ENCODE measurements at regions not wholly inside any gene's neighbourhood (a gene's known extent, or its start where the extent isn't known, plus 50 kb on each side); places are given as distances from the start of the nearest gene placed in this dataset.

GRCh38 chr10:36256166-36256565 lies 614.1 kb upstream of the FZD8 start:
- Histone ChIP-seq H3K79me1 (ENCODE audit: low read depth in 1 of 2, low read length in 2 of 2) (no peaks in the 10 kb centered on the region), H2AK9ac (replicated peaks; ENCODE audit: low read depth, low read length, poor library complexity) (no peak overlapping the region), H3K4ac (ENCODE audit: low read depth, low read length) (no peak overlapping the region), H2BK20ac (ENCODE audit: low read depth, low read length) (no peak overlapping the region), H4K91ac (ENCODE audit: insufficient read depth, low read depth, low read length) (no peak overlapping the region), H3K27ac (ENCODE audit: insufficient read depth, low read length) (no peak overlapping the region), H3K14ac (replicated peaks; ENCODE audit: low read depth, low read length) (no peak overlapping the region), H3K23ac (ENCODE audit: low read depth, low read length) (no peak overlapping the region), H4K20me1 (ENCODE audit: insufficient read depth, low read length) (no peaks in the 10 kb centered on the region), H2BK15ac (ENCODE audit: low read depth, low read length) (no peak overlapping the region; the same call in 2 of the 3 replicates), H3K36me3 (ENCODE audit: control insufficient read depth, insufficient read depth, low read length) (no peaks in the 10 kb centered on the region), H3K9me3 (ENCODE audit: control insufficient read depth, insufficient read depth, low read length) (no peaks in the 10 kb centered on the region), H3K9ac (ENCODE audit: low read depth, low read length) (no peak overlapping the region), H3K56ac (ENCODE audit: extremely low read depth, insufficient read depth, low read length) (no peak overlapping the region), H3K4me1 (ENCODE audit: control insufficient read depth, insufficient read depth, low read length) (no peaks in the 10 kb centered on the region), H3K4me2 (ENCODE audit: low read depth, low read length) (no peak overlapping the region), H2BK5ac (ENCODE audit: low read depth, low read length, poor library complexity, severe bottlenecking) (no peak overlapping the region), H3K18ac (ENCODE audit: low read depth, low read length) (no peak overlapping the region), H2BK120ac (ENCODE audit: low read depth, low read length) (no peak overlapping the region), H3K9me1 (ENCODE audit: insufficient read depth, low read length) (no peaks in the 10 kb centered on the region), H2AK5ac (ENCODE audit: low read depth, low read length) (no peak overlapping the region), H3K27me3 (ENCODE audit: control insufficient read depth, insufficient read depth, low read length) (no peaks in the 10 kb centered on the region), H2AFZ (replicated peaks; ENCODE audit: low read length, poor library complexity) (no peak overlapping the region), H4K5ac (ENCODE audit: low read depth, low read length) (no peak overlapping the region), H4K8ac (ENCODE audit: low read depth in 2 of 2, low read length in 2 of 2) (no peak overlapping the region), H3K4me3 (ENCODE audit: insufficient read depth, low read depth, low read length) (no peak overlapping the region)
- intact Hi-C loops (cut with micrococcal nuclease) (no loop called here), in situ Hi-C loops (cut with MboI; ENCODE audit: low sequenced_read_pairs) (no loop called here), dilution Hi-C loops (cut with HindIII; ENCODE audit: low sequenced_read_pairs, unreplicated experiment) (no loop called here)
- ATAC-seq (ENCODE audit: low read depth) = no peak
- no TSS peak for BruUV-seq (replicated peaks)
- CTCF ChIA-PET = interaction anchor here (1.2 kb wide), 1 partner anchor 8 kb away, joined by 3 read pairs; no protein-coding TSS in a partner anchor
- 17% methylated on average over 1 of the region's 2 CpGs; no CpG with 5 or more reads in 1 of the 2 experiments for WGBS, 2 experiments (ENCODE audit: extremely low coverage in 2 of 2, insufficient read length in 1 of 2)
- DNase-seq = no peak
- TF ChIP-seq SMC3 (IDR thresholded peaks at IDR 0.05; ENCODE audit: low read depth, low read length) = no peak
- TF ChIP-seq RCOR1 (IDR thresholded peaks at IDR 0.05; ENCODE audit: insufficient replicate concordance, low read length) = no peak
- TF ChIP-seq CHD1 (IDR thresholded peaks at IDR 0.05; ENCODE audit: low read depth, low read length) = no peak
- TF ChIP-seq CEBPB (IDR thresholded peaks at IDR 0.05; ENCODE audit: low read depth, low read length) = no peak
- TF ChIP-seq CTCF (conservative IDR thresholded peaks at IDR 0.05; ENCODE audit: low read depth, low read length) = no peak
- no peak for TF ChIP-seq RFX5 (IDR thresholded peaks at IDR 0.05; ENCODE audit: low read depth, low read length)
- no peak for TF ChIP-seq POLR2A (IDR thresholded peaks at IDR 0.05; ENCODE audit: low read depth, low read length)
- TF ChIP-seq USF2 (IDR thresholded peaks at IDR 0.05; ENCODE audit: low read depth, low read length) = no peak
- POLR2A ChIA-PET (ENCODE audit: unreplicated experiment) = no interaction called here

Data from IMR-90 (cell line).